ENCODE measurements at regions not wholly inside any gene's neighbourhood (a gene's known extent, or its start where the extent isn't known, plus 50 kb on each side); places are given as distances from the start of the nearest gene placed in this dataset.
A peak's percentile ranks its signal among the peaks of the same experiment; 100 is the strongest.

DNA sequence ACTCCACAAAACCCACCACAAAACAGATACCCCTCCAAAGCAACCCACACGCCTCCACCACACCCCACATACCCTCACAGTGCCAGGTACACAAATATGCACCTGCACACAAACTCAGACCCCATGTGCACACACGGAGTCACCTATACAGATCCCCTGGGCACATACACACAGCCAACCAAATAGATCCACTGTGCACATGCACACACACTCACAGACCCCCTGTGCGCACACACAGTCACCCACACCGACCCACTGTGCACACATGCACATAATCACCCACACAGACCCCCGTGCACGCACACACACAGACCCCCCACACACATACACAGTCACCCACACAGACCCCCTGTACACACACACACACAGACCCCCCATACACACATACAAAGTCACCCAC, 107.8 kb downstream of the HSPH1 start:
- no peak overlapping the region for H3K27ac Mint-ChIP-seq
- H3K27me3 Mint-ChIP-seq = peaks cover 19% of the 10 kb centered on the region
- H3K4me3 Mint-ChIP-seq = no peak overlapping the region
- H3K9me3 Mint-ChIP-seq = no peaks in the 10 kb centered on the region
- H3K4me1 Mint-ChIP-seq = peaks cover 15% of the 10 kb centered on the region
- ATAC-seq = no peak
- no peak for DNase-seq

DNA sequence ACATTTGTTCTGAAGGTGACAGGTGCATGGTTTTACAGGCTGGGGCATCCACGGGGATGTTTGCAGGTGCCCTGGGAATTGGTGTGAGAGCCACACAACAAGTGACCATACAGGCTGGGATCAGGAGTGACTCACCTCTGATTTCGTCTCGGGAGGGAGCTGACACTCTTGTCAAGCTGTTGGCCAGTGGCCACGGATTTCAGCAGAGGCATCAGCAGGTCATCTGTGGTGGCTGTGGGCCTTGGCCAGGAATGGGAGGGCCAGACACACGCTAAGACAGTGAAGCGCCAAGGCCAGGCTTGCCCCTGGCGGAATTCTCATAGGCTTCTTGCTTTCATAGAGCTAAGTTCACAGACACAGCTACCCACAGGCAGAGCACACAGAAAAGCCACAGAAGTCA, 108.6 kb downstream of the HSPH1 start:
- DNase-seq (no peak), ATAC-seq (no peak)
- Mint-ChIP-seq H3K4me3 (no peak overlapping the region), H3K27me3 (peaks cover 19% of the 10 kb centered on the region), H3K9me3 (no peaks in the 10 kb centered on the region), H3K4me1 (peaks cover 15% of the 10 kb centered on the region), H3K27ac (no peak overlapping the region)

DNA sequence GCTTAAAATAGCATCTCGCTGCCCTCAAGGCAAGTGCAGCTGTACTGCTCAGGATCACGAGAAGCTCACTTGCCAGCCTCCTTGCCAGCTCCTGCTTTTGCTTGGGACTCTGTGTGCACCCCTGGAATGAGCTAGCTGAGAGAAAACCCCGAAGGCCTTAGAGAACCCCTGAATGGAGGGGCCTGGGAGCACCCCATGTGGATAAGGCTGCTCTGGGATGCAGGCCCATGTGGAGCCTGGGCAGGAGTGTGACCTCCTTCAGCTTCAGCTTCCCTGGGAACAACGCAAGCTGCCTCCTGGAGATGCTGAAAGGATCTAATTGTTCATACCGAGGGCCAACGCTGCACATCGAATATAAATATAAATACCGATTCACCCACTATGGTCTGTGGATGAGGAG, 109.2 kb downstream of the HSPH1 start:
- Mint-ChIP-seq H3K27ac (no peak overlapping the region), H3K4me1 (peaks cover 15% of the 10 kb centered on the region), H3K4me3 (no peak overlapping the region), H3K27me3 (peaks cover 19% of the 10 kb centered on the region), H3K9me3 (no peaks in the 10 kb centered on the region)
- ATAC-seq (no peak), DNase-seq (no peak)

DNA sequence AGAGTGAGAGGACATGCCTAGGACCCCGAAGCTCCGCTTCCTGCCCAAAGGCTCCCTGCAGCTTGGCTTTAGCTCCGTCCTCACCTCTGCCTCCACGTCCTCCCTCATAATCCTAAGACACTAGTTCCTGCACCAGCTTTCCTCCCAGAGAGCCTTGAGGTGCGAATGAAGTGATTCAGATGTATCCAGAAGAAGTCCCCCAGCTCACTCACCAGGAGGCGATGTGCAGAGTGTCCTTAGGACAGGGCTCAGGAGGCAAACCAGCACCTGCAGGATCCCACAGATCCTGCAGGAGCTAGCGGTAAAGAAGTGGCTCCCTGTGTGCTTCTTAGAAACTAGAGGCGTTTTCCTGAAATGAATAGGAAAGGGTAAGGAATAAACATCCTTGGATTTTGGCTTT, 109.7 kb downstream of the HSPH1 start:
- H3K4me1 Mint-ChIP-seq = peaks cover 15% of the 10 kb centered on the region
- H3K27me3 Mint-ChIP-seq = peaks cover 19% of the 10 kb centered on the region
- H3K27ac Mint-ChIP-seq = peak overlapping the region in 1 of 2 donors; percentile 15
- ATAC-seq (no peak), DNase-seq (no peak)
- H3K9me3 Mint-ChIP-seq = no peaks in the 10 kb centered on the region
- H3K4me3 Mint-ChIP-seq = no peak overlapping the region

DNA sequence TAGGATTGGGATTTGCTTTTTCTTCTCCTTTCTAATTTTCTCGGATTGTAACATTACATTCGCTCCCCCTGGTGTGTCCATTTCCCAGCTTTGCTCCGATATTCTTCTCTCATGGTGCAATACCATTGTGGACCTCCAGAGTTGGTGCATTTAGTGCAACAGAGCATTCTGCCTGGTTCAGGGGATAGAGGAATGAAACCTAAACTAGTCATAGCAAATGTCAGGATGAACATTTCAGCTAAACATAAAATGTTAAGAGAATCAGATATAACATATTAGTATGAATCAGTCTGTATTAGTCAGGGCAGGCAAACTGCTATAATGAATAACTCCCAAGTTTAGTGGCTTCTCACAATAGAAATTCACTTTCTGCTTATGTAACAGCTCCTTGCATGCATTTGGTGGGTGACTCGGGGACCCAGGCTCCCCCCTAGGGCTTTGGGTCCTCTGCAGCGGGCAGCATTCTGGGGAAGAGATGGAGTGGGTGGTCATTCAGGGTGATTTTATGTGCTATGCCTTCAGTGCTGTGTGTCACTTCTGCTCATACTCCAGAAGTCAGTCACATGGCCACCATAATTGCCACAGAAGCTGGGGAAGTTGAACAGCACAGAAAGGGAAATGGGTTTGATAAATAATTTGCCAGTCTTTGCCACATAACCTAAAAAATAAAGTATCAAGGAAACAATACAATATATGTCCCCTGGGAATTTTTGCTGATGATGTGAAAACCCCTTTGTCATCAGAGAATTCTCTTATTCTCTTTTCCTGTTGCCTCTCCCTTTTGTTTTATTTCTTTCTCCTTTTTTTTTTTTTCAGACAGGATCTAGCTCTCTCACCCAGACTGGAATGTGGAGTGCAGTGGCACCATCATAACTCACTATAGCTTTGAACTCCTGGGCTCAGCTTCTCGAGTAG, 111.0 kb downstream of the HSPH1 start:
- peak; percentile 30 for ATAC-seq
- H3K27me3 Mint-ChIP-seq = peaks cover 19% of the 10 kb centered on the region
- no peak for DNase-seq
- peaks cover 22% of the 10 kb centered on the region for H3K4me1 Mint-ChIP-seq
- no peak overlapping the region for H3K27ac Mint-ChIP-seq
- no peaks in the 10 kb centered on the region for H3K9me3 Mint-ChIP-seq
- H3K4me3 Mint-ChIP-seq = no peak overlapping the region

DNA sequence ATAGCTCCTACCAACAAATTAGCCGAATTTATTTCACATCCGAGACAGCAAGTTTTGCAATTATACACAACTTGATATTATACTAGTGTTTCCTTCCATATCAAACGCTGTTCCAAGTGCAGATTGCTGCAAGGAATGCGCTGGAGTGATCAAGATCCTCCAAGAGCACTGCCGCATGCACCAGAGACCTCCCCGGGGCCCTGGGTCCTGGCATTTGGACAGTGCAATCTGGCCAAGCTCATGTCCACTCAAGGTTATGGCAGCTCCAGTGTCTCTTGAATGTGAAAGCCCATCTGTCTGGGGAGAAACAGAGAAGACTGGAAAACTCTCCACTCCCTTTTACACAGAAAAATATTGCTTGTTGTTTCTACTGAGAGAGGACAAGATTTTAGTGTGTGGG, 111.9 kb downstream of the HSPH1 start:
- Mint-ChIP-seq H3K27me3 (peaks cover 19% of the 10 kb centered on the region), H3K4me1 (peaks cover 31% of the 10 kb centered on the region), H3K27ac (no peak overlapping the region), H3K9me3 (no peaks in the 10 kb centered on the region), H3K4me3 (no peak overlapping the region)
- DNase-seq = no peak
- ATAC-seq = no peak

DNA sequence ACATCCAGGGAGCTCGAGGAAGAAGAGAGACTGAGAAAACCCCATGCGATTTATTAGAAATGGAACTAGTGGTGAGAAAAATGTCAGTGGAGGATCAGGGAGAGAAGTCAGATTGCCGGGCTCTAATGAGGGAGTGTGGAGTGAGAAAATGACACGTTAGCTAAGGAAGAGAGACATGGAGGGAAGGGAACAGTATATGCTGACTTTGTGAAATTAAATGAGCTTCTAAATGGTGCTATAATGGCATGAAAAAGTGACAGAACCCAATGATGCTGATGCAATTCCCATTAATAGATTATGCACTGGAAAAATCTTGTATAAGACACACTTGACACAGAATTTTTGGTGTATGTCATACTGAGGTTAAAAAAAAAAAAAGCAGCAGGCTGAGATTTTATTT, 112.6 kb downstream of the HSPH1 start:
- H3K27ac Mint-ChIP-seq = no peak overlapping the region
- no peaks in the 10 kb centered on the region for H3K9me3 Mint-ChIP-seq
- no peak for DNase-seq
- H3K4me1 Mint-ChIP-seq = peaks cover 38% of the 10 kb centered on the region
- ATAC-seq = no peak
- H3K4me3 Mint-ChIP-seq = no peak overlapping the region
- peaks cover 19% of the 10 kb centered on the region for H3K27me3 Mint-ChIP-seq

DNA sequence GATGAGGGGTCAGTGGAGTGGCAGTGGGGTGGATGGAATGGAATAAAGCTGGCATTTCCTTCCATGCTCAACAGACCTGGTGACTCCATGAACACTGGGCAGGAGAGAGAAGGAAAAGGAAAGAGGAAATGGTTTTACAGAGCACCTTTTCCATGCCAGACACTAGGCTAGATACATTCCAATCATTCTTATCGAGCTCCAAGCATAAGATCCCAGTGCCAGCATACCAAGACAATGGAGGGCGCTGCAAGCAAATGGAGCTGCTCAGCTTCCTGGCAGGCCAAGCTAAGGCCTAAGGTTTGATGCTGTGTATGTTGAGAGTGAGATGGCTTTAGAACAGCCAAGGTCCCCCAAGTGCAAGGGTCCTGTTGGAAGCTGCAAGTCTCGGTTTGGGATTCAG, 113.2 kb downstream of the HSPH1 start:
- H3K9me3 Mint-ChIP-seq = no peaks in the 10 kb centered on the region
- no peak overlapping the region for H3K27ac Mint-ChIP-seq
- peaks cover 44% of the 10 kb centered on the region for H3K4me1 Mint-ChIP-seq
- no peak for ATAC-seq
- H3K4me3 Mint-ChIP-seq = no peak overlapping the region
- H3K27me3 Mint-ChIP-seq = peaks cover 23% of the 10 kb centered on the region
- DNase-seq = no peak

DNA sequence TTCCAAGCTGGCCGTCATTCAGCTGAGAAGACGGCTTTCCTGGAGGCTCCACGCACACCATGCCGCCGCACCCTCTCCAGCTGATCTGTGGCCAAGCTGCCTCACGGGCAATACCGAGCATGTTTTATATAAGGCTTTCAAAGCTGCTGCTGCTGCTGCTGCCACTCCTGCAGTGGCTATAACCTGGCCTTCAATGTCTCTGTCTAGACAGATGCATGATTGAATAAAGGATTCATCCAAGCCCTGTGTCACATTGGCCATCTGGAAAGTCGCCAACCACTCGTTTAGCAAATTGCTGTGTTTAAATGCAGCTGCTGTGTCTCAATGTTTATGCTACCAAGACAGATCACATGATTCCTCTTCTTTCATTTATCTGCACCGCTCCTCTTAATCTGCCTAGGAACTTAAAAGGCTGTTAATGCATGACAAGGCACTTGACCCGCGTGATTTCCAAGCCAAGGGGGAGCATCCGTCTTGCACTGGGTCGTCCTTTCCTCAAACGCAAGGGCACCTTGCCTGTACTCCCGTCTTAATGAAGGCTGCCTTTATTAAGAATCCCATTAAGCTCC, 114.3 kb downstream of the TEX26 start:
- no peak for ATAC-seq
- no peak overlapping the region for H3K4me3 Mint-ChIP-seq

DNA sequence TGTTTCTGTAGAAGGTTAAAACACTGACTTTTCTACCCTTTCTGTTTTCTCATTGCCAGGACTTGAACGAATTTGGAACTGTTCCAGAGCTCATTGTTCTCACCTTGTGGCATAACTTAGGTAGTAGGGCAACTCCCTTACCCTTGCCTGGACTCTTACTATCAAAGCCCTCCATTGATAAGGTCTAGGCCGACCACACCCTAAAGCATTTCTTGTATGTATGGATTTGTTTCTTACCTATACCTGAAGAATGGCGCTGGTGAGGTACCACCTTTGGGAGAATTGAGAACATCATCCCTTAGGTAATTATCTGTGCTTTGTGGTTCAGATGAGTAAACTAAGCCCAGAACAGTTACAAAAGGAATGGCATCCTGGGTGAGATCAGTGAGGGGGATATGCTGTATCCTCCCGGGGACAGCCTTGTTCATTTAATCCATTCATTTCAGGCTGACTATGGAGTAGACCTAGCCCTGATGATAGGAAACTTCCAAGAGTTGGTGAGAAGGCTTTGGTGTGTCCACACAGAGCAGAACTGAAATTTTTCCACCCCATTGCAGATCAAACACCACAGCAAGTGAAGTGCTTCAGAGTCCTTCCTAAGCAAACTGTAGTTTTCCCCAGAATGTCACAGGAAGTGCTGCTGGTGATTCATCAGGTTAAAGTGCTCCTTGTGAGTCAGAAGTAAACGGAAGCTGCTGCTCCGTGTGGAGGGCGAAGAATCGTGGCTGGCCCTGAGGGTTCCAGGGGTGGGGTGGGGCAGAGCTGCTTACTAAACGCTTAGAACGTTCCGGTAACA, 113.0 kb downstream of the TEX26 start:
- Mint-ChIP-seq H3K4me1 (peaks cover 51% of the 10 kb centered on the region), H3K9me3 (no peaks in the 10 kb centered on the region), H3K27ac (peak overlapping the region; percentile 13 to 79), H3K4me3 (peak overlapping the region; percentile 51 to 55), H3K27me3 (peaks cover 26% of the 10 kb centered on the region)
- ATAC-seq (peak; percentile 80), DNase-seq (peak; percentile 46 to 69)

More for the DNA sequence above, 114.3 kb downstream of the TEX26 start:
- peaks cover 59% of the 10 kb centered on the region for H3K4me1 Mint-ChIP-seq
- H3K27me3 Mint-ChIP-seq = peaks cover 36% of the 10 kb centered on the region
- H3K27ac Mint-ChIP-seq = no peak overlapping the region
- no peak for DNase-seq
- no peaks in the 10 kb centered on the region for H3K9me3 Mint-ChIP-seq

DNA sequence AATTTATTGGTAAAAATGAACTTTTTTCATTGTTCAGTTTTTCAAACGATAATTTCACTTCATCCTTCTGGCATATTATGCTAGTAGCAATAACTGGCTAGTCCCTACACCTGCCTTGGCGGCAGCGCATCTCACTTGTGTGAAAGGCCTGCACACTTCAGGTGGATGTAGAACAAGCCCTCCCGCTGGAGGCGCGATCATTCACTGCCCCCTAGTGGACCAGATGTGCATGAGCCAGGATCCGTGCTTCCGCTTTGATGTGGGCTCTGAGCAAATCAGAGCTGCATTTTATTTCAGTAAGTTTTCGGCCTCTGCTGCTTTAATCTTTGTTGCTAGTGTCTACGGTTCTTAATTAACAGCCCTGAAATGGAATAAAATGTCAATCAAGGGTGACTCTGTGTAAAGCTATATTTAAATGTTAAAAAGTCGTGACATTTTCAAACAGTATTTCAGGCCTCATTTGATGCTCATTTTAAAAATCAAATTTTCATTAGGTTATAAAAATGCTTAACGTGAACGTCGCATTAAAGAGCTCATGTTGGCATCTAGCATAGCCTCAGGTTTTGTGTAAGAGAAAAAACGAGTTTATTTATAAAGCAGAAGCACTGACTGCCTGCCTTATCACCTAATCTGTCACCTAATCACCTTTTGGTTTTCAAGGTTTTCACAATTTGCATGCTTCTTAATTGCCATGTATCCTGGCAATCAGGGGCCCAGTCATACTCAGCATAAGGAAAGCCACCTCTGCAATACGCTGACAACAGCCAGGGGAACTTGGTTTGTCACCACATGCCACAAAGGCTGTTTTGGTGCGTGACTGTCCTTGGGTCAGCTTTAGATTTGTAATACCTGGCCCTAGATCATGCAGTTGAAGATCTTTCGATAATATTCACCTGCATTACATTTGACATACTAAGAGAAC, 112.2 kb downstream of the TEX26 start:
- Mint-ChIP-seq H3K9me3 (no peaks in the 10 kb centered on the region), H3K4me1 (peaks cover 58% of the 10 kb centered on the region)

DNA sequence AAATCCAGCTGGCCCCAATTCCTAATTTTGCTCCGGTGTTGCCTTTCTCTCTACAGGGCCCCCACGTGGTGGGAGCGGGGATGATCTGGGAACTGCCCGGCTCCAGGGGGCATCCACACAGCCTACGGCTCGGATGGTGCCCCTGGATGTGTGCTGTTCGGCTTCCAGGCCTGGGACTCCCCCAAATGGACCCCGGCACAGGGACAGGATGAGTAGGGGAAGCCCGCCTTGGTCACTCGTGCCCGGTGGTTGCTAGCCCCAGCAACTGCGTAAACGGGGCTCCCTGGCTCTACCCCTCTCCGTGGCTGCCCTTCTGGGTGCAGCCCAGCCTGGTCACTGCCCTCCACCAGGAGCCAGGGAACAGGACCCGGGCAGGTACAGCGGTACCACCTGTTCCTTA, 111.5 kb downstream of the TEX26 start:
- H3K4me3 Mint-ChIP-seq = no peak overlapping the region
- peak; percentile 2 for ATAC-seq
- H3K27me3 Mint-ChIP-seq = peaks cover 25% of the 10 kb centered on the region
- peaks cover 65% of the 10 kb centered on the region for H3K4me1 Mint-ChIP-seq
- no peak overlapping the region for H3K27ac Mint-ChIP-seq
- H3K9me3 Mint-ChIP-seq = no peaks in the 10 kb centered on the region
- no peak for DNase-seq

More for the DNA sequence above, 112.2 kb downstream of the TEX26 start:
- peaks cover 25% of the 10 kb centered on the region for H3K27me3 Mint-ChIP-seq
- H3K27ac Mint-ChIP-seq = peak overlapping the region in 1 of 2 donors; percentile 62
- peak overlapping the region in 1 of 2 donors; percentile 55 for H3K4me3 Mint-ChIP-seq
- ATAC-seq = peak; percentile 77
- peak; percentile 77 to 84 for DNase-seq

DNA sequence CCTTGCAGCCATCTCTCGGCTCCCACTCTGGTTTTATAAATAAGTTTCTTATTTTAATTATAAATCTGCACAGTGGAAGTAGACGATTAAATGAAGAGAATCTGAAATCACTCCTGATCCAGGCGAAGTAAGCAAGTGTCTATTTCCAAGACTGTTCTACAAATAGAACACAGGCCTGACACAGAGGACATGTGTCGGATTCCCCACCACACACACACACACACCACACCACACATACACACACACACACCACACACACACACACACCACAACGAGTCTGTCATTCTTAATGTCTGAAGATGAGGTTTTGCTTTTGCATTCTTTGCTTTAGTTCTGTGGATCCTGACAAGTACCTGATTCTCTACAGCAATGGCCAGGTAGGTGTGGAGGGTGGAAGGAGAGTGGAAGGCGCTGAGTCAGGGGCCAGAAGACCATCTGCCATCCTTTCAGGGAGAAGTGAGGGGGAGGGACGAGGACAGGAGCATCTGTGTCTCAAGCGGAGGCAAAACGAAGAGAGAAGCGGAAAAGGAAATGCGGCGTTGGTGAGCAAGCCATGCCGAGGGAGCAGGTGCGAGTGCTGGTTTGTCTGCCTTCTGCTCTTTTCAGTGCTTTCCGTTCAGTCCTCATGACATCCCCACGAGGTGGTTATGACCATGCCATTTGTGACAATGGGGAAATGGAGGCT, 110.2 kb downstream of the TEX26 start:
- no peak for ATAC-seq
- Mint-ChIP-seq H3K4me1 (peaks cover 78% of the 10 kb centered on the region), H3K4me3 (peak overlapping the region in 1 of 2 donors; percentile 11), H3K27me3 (peaks cover 37% of the 10 kb centered on the region), H3K9me3 (no peaks in the 10 kb centered on the region), H3K27ac (no peak overlapping the region)
- DNase-seq = no peak

DNA sequence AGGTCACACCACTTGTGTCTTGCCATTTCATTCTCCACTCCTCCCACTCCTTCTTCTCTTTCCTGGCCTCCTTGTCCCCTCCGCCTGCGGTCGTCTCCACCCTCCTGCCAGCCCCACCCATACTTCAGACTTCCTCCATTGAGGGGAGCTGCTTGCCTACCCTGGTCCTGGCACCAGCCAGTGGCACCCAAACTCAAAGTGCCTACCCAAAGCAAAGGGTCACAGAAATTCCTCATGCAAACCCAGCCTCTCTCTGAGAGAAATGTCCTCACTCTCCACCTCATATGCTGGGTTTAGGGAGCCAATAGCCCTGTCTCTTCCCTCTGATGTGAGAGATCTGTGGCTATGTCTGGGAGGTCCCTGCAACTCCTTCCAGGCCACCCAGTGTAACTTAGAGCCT, 109.6 kb downstream of the TEX26 start:
- Mint-ChIP-seq H3K4me3 (no peak overlapping the region), H3K27ac (no peak overlapping the region), H3K9me3 (no peaks in the 10 kb centered on the region), H3K4me1 (peaks cover 84% of the 10 kb centered on the region), H3K27me3 (peaks cover 42% of the 10 kb centered on the region)
- ATAC-seq (no peak), DNase-seq (no peak)

Data from stimulated activated naive CD8-positive, alpha-beta T cell treated with anti-CD3 and anti-CD28 coated beads, Interleukin-15, amount 100 ng/mL, for 72 hours (primary cell).